ENCODE measurements at regions not wholly inside any gene's neighbourhood (a gene's known extent, or its start where the extent isn't known, plus 50 kb on each side); places are given as distances from the start of the nearest gene placed in this dataset.
"Not testable (repeated sequence)": the region's sequence is repeated elsewhere in the genome, so short reads cannot be mapped to it uniquely, and the experiment has no call there.

GRCh38 chrX:13518126-13518525, 51.3 kb upstream of the EGFL6 start:
- no peak for DNase-seq (ENCODE audit: low read depth)

GRCh38 chrX:13515211-13515930, 54.0 kb upstream of the EGFL6 start:
- DNase-seq (ENCODE audit: low read depth): no peak

GRCh38 chrX:13511944-13512330, 57.5 kb upstream of the EGFL6 start:
- DNase-seq (ENCODE audit: low read depth): no peak

- DNase-seq (ENCODE audit: low read depth): no peak
These were observed 58.0 kb upstream of the EGFL6 start for GRCh38 chrX:13511241-13511943.

- DNase-seq (ENCODE audit: low read depth): no peak
These were observed 61.5 kb upstream of the EGFL6 start for GRCh38 chrX:13507893-13508292.

- DNase-seq (ENCODE audit: low read depth): no peak
These were observed 62.8 kb upstream of the EGFL6 start for GRCh38 chrX:13506574-13506973.

GRCh38 chrX:13502590-13502989, 66.8 kb upstream of the EGFL6 start:
- DNase-seq (ENCODE audit: low read depth): no peak

- no peak for DNase-seq (ENCODE audit: low read depth)
These were observed 69.7 kb upstream of the EGFL6 start for GRCh38 chrX:13499736-13500135.

GRCh38 chrX:13498238-13498637, 71.2 kb upstream of the EGFL6 start:
- DNase-seq (ENCODE audit: low read depth): no peak

GRCh38 chrX:13495232-13495631, 74.2 kb upstream of the EGFL6 start:
- no peak for DNase-seq (ENCODE audit: low read depth)

- no peak for DNase-seq (ENCODE audit: low read depth)
These were observed 74.8 kb upstream of the EGFL6 start for GRCh38 chrX:13494562-13494961.

- DNase-seq (ENCODE audit: low read depth): no peak
These were observed 75.7 kb upstream of the EGFL6 start for GRCh38 chrX:13493659-13494058.

GRCh38 chrX:13492286-13492685, 77.1 kb upstream of the EGFL6 start:
- no peak for DNase-seq (ENCODE audit: low read depth)

GRCh38 chrX:13491061-13491460, 78.3 kb upstream of the EGFL6 start:
- no peak for DNase-seq (ENCODE audit: low read depth)

GRCh38 chrX:13489454-13489853, 79.9 kb upstream of the EGFL6 start:
- DNase-seq (ENCODE audit: low read depth): no peak

- DNase-seq (ENCODE audit: low read depth): no peak
These were observed 81.5 kb upstream of the EGFL6 start for GRCh38 chrX:13487731-13488505.

- DNase-seq (ENCODE audit: low read depth): no peak
These were observed 84.2 kb upstream of the EGFL6 start for GRCh38 chrX:13485167-13485566.

GRCh38 chrX:13483773-13484172, 85.6 kb upstream of the EGFL6 start:
- no peak for DNase-seq (ENCODE audit: low read depth)

- no peak for DNase-seq (ENCODE audit: low read depth)
These were observed 86.5 kb upstream of the EGFL6 start for GRCh38 chrX:13482746-13483541.

- not testable (repeated sequence) for DNase-seq (ENCODE audit: low read depth)
These were observed 88.6 kb upstream of the EGFL6 start for GRCh38 chrX:13480780-13481179.

GRCh38 chrX:13479452-13479813, 90.0 kb upstream of the EGFL6 start:
- DNase-seq (ENCODE audit: low read depth): no peak

- no peak for DNase-seq (ENCODE audit: low read depth)
These were observed 90.5 kb upstream of the EGFL6 start for GRCh38 chrX:13478740-13479451.

All from stimulated activated CD8-positive, alpha-beta memory T cell treated with anti-CD3 and anti-CD28 coated beads, Interleukin-12 subunit alpha, Interleukin-12 subunit beta, amount 100 ng/mL, for 4 hours (primary cell).